H1 (cell line): ENCODE measurements at regions not wholly inside any gene's neighbourhood (a gene's known extent, or its start where the extent isn't known, plus 50 kb on each side); places are given as distances from the start of the nearest gene placed in this dataset.

Experiments used
- CTCF ChIA-PET: fragments of 300-600 bp; sonication (Branson Sonifier 250); formaldehyde crosslinking; loops from one replicate; lab custom pipeline; 2021; ENCODE audit not compliant: partially characterized antibody; lab: Charles Lee
- POLR2A ChIA-PET: fragments of 300-600 bp; sonication (Branson Sonifier 250); formaldehyde crosslinking; loops from one replicate; lab custom pipeline; 2021; ENCODE audit warnings: inconsistent platforms; ENCODE audit not compliant: partially characterized antibody; lab: Charles Lee
- DNase-seq, 2 experiments: peaks; one replicate each; pipeline versions ENCODE4 v3.0.0 to v3.0.0-alpha.2; 2010 to 2022; ENCODE audit warnings: low spot score in 2 of 2, low read depth in 1 of 2, mixed read lengths in 1 of 2
- FAIRE-seq: peaks from 2 replicates; lab custom pipeline; 2011; peaks lifted over from hg19 to GRCh38; lab: Jason Lieb, UNC
- H2AFZ ChIP-seq: 2 replicates; pipeline ENCODE4 v1.8.1; 2012; ENCODE audit warnings: low read length, inconsistent platforms
- H2AK5ac ChIP-seq: 2 replicates; pipeline ENCODE4 v1.6.1; 2013; ENCODE audit warnings: low read depth, low read length
- H2BK120ac ChIP-seq: replicated peaks from 2 replicates; pipeline ENCODE3; 2013; ENCODE audit warnings: low read depth, low read length, inconsistent platforms
- H2BK12ac ChIP-seq: 2 replicates; pipeline ENCODE4 v1.6.1; 2013; ENCODE audit warnings: low read depth, low read length
- H2BK15ac ChIP-seq: 2 replicates; pipeline ENCODE4 v1.6.1; 2013; ENCODE audit warnings: low read length
- H2BK20ac ChIP-seq: 2 replicates; pipeline ENCODE4 v1.6.1; 2013; ENCODE audit warnings: low read length
- H2BK5ac ChIP-seq: 2 replicates; pipeline ENCODE4 v1.6.1; 2013; ENCODE audit warnings: low read depth, low read length
- H3K14ac ChIP-seq: 2 replicates; pipeline ENCODE4 v1.6.1; 2013; ENCODE audit warnings: inconsistent platforms; ENCODE audit not compliant: insufficient read length
- H3K18ac ChIP-seq: 2 replicates; pipeline ENCODE4 v1.6.1; 2013; ENCODE audit warnings: low read length; ENCODE audit errors: extremely low read depth
- H3K23ac ChIP-seq: 2 replicates; pipeline ENCODE4 v1.6.1; 2013; ENCODE audit warnings: inconsistent platforms; ENCODE audit not compliant: insufficient read length
- H3K23me2 ChIP-seq: 2 replicates; pipeline ENCODE4 v1.6.1; 2013; ENCODE audit warnings: low read depth, low read length
- H3K27ac ChIP-seq: 2 replicates; pipeline ENCODE4 v1.6.1; 2011; ENCODE audit warnings: low read depth, low read length, inconsistent platforms
- H3K27me3 ChIP-seq, 4 experiments: replicated peaks in 1 of 4; 1 replicate in 1 of 4; 2 replicates in 3 of 4; pipeline versions ENCODE4 v1.6.1 to v1.8.1; 2011 to 2013; ENCODE audit warnings: low read length in 3 of 4, mild to moderate bottlenecking in 3 of 4, inconsistent platforms in 2 of 4, mixed read lengths in 2 of 4, moderate library complexity in 1 of 4; ENCODE audit not compliant: control insufficient read depth in 3 of 4, insufficient read depth in 3 of 4; ENCODE audit errors: extremely low read depth in 1 of 4
- H3K36me3 ChIP-seq, 4 experiments: 2 replicates each; pipeline versions ENCODE4 v1.6.1 to v1.8.1; 2011 to 2013; ENCODE audit warnings: mild to moderate bottlenecking in 4 of 4, low read length in 3 of 4, moderate library complexity in 2 of 4, control low read depth in 1 of 4, inconsistent platforms in 1 of 4; ENCODE audit not compliant: insufficient read depth in 4 of 4, control insufficient read depth in 2 of 4
- H3K4ac ChIP-seq: replicated peaks from 2 replicates; pipeline ENCODE3; 2013; ENCODE audit warnings: low read length, low read depth, mixed read lengths, inconsistent platforms; ENCODE audit not compliant: insufficient read length
- H3K4me1 ChIP-seq, 4 experiments: replicated peaks in 1 of 4; 1 replicate in 1 of 4; 2 replicates in 3 of 4; pipeline versions ENCODE4 v1.6.1 to v1.8.1; 2011 to 2013; ENCODE audit warnings: low read length in 3 of 4, inconsistent platforms in 2 of 4, mixed read lengths in 1 of 4; ENCODE audit not compliant: insufficient read depth in 4 of 4, control insufficient read depth in 3 of 4
- H3K4me2 ChIP-seq, 2 experiments: 2 replicates each; pipeline versions ENCODE4 v1.6.1 to v1.8.1; 2011 to 2013; ENCODE audit warnings: low read depth in 2 of 2, low read length in 2 of 2, control low read depth in 1 of 2, inconsistent platforms in 1 of 2, mild to moderate bottlenecking in 1 of 2; ENCODE audit not compliant: insufficient read depth in 1 of 2
- H3K4me3 ChIP-seq, 4 experiments: fragments of 200-600, 300-600 bp in 1 of 4; sonication (generic), shearing (Covaris generic), sonication (Bioruptor Twin) in 1 of 4; 2 replicates each; pipeline versions ENCODE4 v1.5.1 to v1.8.1; 2011 to 2016; ENCODE audit warnings: low read length in 4 of 4, low read depth in 3 of 4, control low read depth in 2 of 4, inconsistent platforms in 2 of 4, mild to moderate bottlenecking in 2 of 4, mixed read lengths in 1 of 4, moderate library complexity in 1 of 4; ENCODE audit not compliant: insufficient read depth in 2 of 4; ENCODE audit errors: extremely low read depth in 1 of 4
- H3K56ac ChIP-seq: replicated peaks from 2 replicates; pipeline ENCODE3; 2013; ENCODE audit warnings: low read depth, mild to moderate bottlenecking, mixed read lengths, low read length, inconsistent platforms; ENCODE audit not compliant: insufficient read length
- H3K79me1 ChIP-seq: 2 replicates; pipeline ENCODE4 v1.6.1; 2013; ENCODE audit warnings: low read depth, low read length, control low read depth
- H3K79me2 ChIP-seq, 2 experiments: 2 replicates each; pipeline versions ENCODE4 v1.6.1 to v1.8.1; 2012 to 2013; ENCODE audit warnings: low read length in 2 of 2, mild to moderate bottlenecking in 2 of 2, inconsistent platforms in 1 of 2; ENCODE audit not compliant: insufficient read depth in 2 of 2, control insufficient read depth in 1 of 2
- H3K9ac ChIP-seq, 4 experiments: replicated peaks in 1 of 4; 1 replicate in 1 of 4; 2 replicates in 3 of 4; pipeline versions ENCODE4 v1.6.1 to v1.8.1; 2011 to 2013; ENCODE audit warnings: low read depth in 3 of 4, low read length in 3 of 4, control low read depth in 2 of 4, mild to moderate bottlenecking in 2 of 4, moderate library complexity in 2 of 4, inconsistent platforms in 1 of 4; ENCODE audit errors: extremely low read depth in 1 of 4
- H3K9me3 ChIP-seq, 2 experiments: 2 replicates each; pipeline versions ENCODE4 v1.6.1 to v1.8.1; 2012 to 2013; ENCODE audit warnings: mild to moderate bottlenecking in 2 of 2, moderate library complexity in 2 of 2, control low read depth in 1 of 2, inconsistent platforms in 1 of 2, low read depth in 1 of 2, low read length in 1 of 2, mixed read lengths in 1 of 2; ENCODE audit not compliant: insufficient read depth in 2 of 2
- H4K20me1 ChIP-seq, 2 experiments: replicated peaks in 1 of 2; 2 replicates each; pipeline versions ENCODE3 to v1.8.1; 2011 to 2013; ENCODE audit warnings: inconsistent platforms in 2 of 2, low read length in 2 of 2, mild to moderate bottlenecking in 1 of 2; ENCODE audit not compliant: insufficient read depth in 2 of 2, control insufficient read depth in 1 of 2
- H4K5ac ChIP-seq: 2 replicates; pipeline ENCODE4 v1.6.1; 2013; ENCODE audit warnings: low read length, low read depth, mixed read lengths, inconsistent platforms; ENCODE audit not compliant: insufficient read length
- H4K8ac ChIP-seq: 2 replicates; pipeline ENCODE4 v1.8.0; 2013; ENCODE audit warnings: mild to moderate bottlenecking, moderate library complexity, low read length, inconsistent platforms; ENCODE audit not compliant: insufficient read depth; ENCODE audit errors: extremely low read depth
- H4K91ac ChIP-seq: replicated peaks from 2 replicates; pipeline ENCODE3; 2013; ENCODE audit warnings: low read length, mixed read lengths, inconsistent platforms; ENCODE audit not compliant: insufficient read length
- CBX5 ChIP-seq: fragments of 300-800, 300-1000 bp; sonication (generic); IDR thresholded peaks from 2 replicates; pipeline ENCODE4 v1.7.1; 2016; ENCODE audit warnings: antibody characterized with exemption, low read length, low read depth
- EGR1 ChIP-seq: IDR thresholded peaks from 2 replicates; pipeline ENCODE4 v1.6.1; 2011; ENCODE audit warnings: low read depth, low read length, borderline replicate concordance
- FOSL1 ChIP-seq: IDR thresholded peaks from 2 replicates; pipeline ENCODE4 v1.6.1; 2011; ENCODE audit warnings: mild to moderate bottlenecking, low read depth, low read length, moderate library complexity; ENCODE audit not compliant: insufficient read depth
- JUND ChIP-seq: IDR thresholded peaks from 2 replicates; pipeline ENCODE4 v1.6.1; 2011; ENCODE audit warnings: mild to moderate bottlenecking, improper control_type of control experiment, low read length
- KDM5A ChIP-seq: fragments of 200-600 bp; IDR thresholded peaks from 2 replicates; pipeline ENCODE4 v1.7.1; 2012; ENCODE audit warnings: mild to moderate bottlenecking, low read length, inconsistent platforms, mixed read lengths
- POU5F1 ChIP-seq: IDR thresholded peaks from 2 replicates; pipeline ENCODE4 v1.6.1; 2011; ENCODE audit warnings: low read depth, mild to moderate bottlenecking, low read length, moderate library complexity
- RXRA ChIP-seq: IDR thresholded peaks from 2 replicates; pipeline ENCODE4 v1.6.1; 2011; ENCODE audit warnings: low read depth, mild to moderate bottlenecking, low read length, moderate library complexity; ENCODE audit not compliant: insufficient read depth
- SAP30 ChIP-seq: fragments of 300-600 bp; sonication (generic); IDR thresholded peaks from 2 replicates; pipeline ENCODE4 v1.7.1; 2012; ENCODE audit warnings: low read length, moderate library complexity, mild to moderate bottlenecking, inconsistent platforms; ENCODE audit not compliant: insufficient read depth, insufficient replicate concordance
- SIN3A ChIP-seq, 2 experiments: IDR thresholded peaks in 1 of 2; conservative IDR thresholded peaks in 1 of 2; 2 replicates each; pipeline ENCODE4 v1.6.1; 2011 to 2012; ENCODE audit warnings: low read length in 2 of 2, improper control_type of control experiment in 1 of 2, low read depth in 1 of 2, mild to moderate bottlenecking in 1 of 2
- SRF ChIP-seq: IDR thresholded peaks from 2 replicates; pipeline ENCODE4 v1.6.1; 2011; ENCODE audit warnings: mild to moderate bottlenecking, low read depth, low read length, moderate library complexity
- WGBS, 2 experiments: shearing (Covaris generic) in 1 of 2; methylation state at CpG; one replicate each; pipeline versions ENCODE4 v1.1.6 to v1.1.7; 2013 to 2015; ENCODE audit warnings: low lambda C conversion rate in 2 of 2, mixed read lengths in 2 of 2, inconsistent platforms in 1 of 2, low coverage in 1 of 2, missing lambda C conversion rate in 1 of 2; ENCODE audit not compliant: insufficient replicate concordance in 2 of 2, insufficient coverage in 1 of 2, insufficient read length in 1 of 2; ENCODE audit errors: extremely low coverage in 1 of 2, missing lambda C conversion rate in 1 of 2; 5-methylcytosine and 5-hydroxymethylcytosine counted together
- TF ChIP-seq, protein P1 (sequence below): IDR thresholded peaks from 2 replicates; pipeline ENCODE4 v1.6.1; 2012; ENCODE audit warnings: low read length, inconsistent platforms
- TF ChIP-seq, protein P2 (sequence below): IDR thresholded peaks from 2 replicates; pipeline ENCODE4 v1.6.1; 2012; ENCODE audit warnings: inconsistent platforms

DNA sequence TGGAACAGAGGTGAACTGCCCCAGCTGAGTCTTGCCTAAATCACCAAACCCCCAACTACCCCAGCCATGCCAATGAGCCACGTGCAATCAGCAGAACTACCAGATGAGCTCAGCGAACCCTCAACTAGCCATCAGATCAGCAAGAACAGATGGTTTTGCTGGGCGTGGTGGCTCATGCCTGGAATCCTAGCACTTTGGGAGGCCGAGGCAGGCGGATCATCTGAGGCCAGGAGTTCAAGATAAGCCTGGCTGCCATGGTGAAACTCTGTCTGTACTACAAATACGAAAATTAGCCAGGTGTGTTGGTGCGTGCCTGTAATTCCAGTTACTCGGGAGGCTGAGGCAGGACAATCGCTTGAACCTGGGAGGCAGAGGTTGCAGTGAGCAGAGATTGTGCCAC is 374.3 kb downstream of the NXPE2 start:
- FAIRE-seq: no peak
- no peak overlapping the region for H3K4ac ChIP-seq
- TF ChIP-seq SRF (no peak), SIN3A (conservative IDR thresholded peaks at IDR 0.05 in 1 of 2, IDR thresholded peaks at IDR 0.05 in 1 of 2; ENCODE audit: low read depth in 1 of 2, low read length in 2 of 2) (no peak), EGR1 (no peak), SAP30 (no peak), JUND (no peak), RXRA (no peak), POU5F1 (no peak), FOSL1 (no peak), CBX5 (no peak), KDM5A (no peak)
- TF ChIP-seq, protein P1, sequence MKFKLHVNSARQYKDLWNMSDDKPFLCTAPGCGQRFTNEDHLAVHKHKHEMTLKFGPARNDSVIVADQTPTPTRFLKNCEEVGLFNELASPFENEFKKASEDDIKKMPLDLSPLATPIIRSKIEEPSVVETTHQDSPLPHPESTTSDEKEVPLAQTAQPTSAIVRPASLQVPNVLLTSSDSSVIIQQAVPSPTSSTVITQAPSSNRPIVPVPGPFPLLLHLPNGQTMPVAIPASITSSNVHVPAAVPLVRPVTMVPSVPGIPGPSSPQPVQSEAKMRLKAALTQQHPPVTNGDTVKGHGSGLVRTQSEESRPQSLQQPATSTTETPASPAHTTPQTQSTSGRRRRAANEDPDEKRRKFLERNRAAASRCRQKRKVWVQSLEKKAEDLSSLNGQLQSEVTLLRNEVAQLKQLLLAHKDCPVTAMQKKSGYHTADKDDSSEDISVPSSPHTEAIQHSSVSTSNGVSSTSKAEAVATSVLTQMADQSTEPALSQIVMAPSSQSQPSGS: no peak
- TF ChIP-seq, protein P2, sequence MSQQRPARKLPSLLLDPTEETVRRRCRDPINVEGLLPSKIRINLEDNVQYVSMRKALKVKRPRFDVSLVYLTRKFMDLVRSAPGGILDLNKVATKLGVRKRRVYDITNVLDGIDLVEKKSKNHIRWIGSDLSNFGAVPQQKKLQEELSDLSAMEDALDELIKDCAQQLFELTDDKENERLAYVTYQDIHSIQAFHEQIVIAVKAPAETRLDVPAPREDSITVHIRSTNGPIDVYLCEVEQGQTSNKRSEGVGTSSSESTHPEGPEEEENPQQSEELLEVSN: no peak

More for the DNA sequence above, 374.3 kb downstream of the NXPE2 start:
- no peak overlapping the region for H3K4me2 ChIP-seq
- H3K79me1 ChIP-seq: no peaks in the 10 kb centered on the region
- H3K23ac ChIP-seq: no peak overlapping the region
- no peaks in the 10 kb centered on the region for H3K27me3 ChIP-seq
- H2BK12ac ChIP-seq: 0 out of 2 replicates have a peak overlapping the region, but pooled peaks have one; percentile 31
- no peak overlapping the region for H3K56ac ChIP-seq
- no peak overlapping the region for H2BK20ac ChIP-seq
- H3K23me2 ChIP-seq: no peaks in the 10 kb centered on the region; the same call in 1 of the 2 replicates
- no peak overlapping the region for H2BK15ac ChIP-seq
- POLR2A ChIA-PET: no interaction called here
- H2AFZ ChIP-seq: no peak overlapping the region
- H3K4me3 ChIP-seq: no peak overlapping the region
- no peak overlapping the region for H4K5ac ChIP-seq
- H2BK120ac ChIP-seq: no peak overlapping the region
- DNase-seq: no peak
- CTCF ChIA-PET: interaction anchor here (0.6 kb wide), 1 partner anchor 251 kb away, joined by 3 read pairs; no protein-coding TSS in a partner anchor
- H3K9ac ChIP-seq: no peak overlapping the region
- H3K14ac ChIP-seq: no peak overlapping the region
- no peaks in the 10 kb centered on the region for H4K20me1 ChIP-seq
- H3K27ac ChIP-seq: no peak overlapping the region
- no peak overlapping the region for H2AK5ac ChIP-seq
- H3K36me3 ChIP-seq: no peaks in the 10 kb centered on the region
- H3K9me3 ChIP-seq: peaks cover 9 to 15% of the 10 kb centered on the region in 2 experiments
- H3K18ac ChIP-seq: no peak overlapping the region
- no peak overlapping the region; the same call in 1 of the 2 replicates for H2BK5ac ChIP-seq
- no peak overlapping the region for H4K91ac ChIP-seq
- WGBS, 2 experiments: 91% methylated on average over 9 of the region's 9 CpGs; no CpG with 5 or more reads in 1 of the 2 experiments
- H3K4me1 ChIP-seq: peaks cover 0 to 2% (median 0%) of the 10 kb centered on the region in 4 experiments; a peak in 2 of 7 replicates
- no peak overlapping the region for H4K8ac ChIP-seq
- H3K79me2 ChIP-seq: no peaks in the 10 kb centered on the region
